Epidermal melanocyte (primary cell): ENCODE measurements at regions not wholly inside any gene's neighbourhood (a gene's known extent, or its start where the extent isn't known, plus 50 kb on each side); places are given as distances from the start of the nearest gene placed in this dataset.
"Not testable (repeated sequence)": the region's sequence is repeated elsewhere in the genome, so short reads cannot be mapped to it uniquely, and the experiment has no call there.

ENCODE experiments used
- DNase-seq: peaks from one replicate; pipeline ENCODE4 v3.0.0; 2011; ENCODE audit warnings: low spot score; ENCODE audit not compliant: insufficient read length

GRCh38 chrX:66110112-66110511, 53.9 kb upstream of the HEPH start:
- peak; percentile 11 for DNase-seq

- not testable (repeated sequence) for DNase-seq
These were observed 56.2 kb upstream of the HEPH start for GRCh38 chrX:66107860-66108259.

GRCh38 chrX:66102398-66102797, 61.6 kb upstream of the HEPH start:
- DNase-seq, result not testable (repeated sequence)

GRCh38 chrX:66098162-66098561, 58.3 kb upstream of the VSIG4 start:
- no peak for DNase-seq

- not testable (repeated sequence) for DNase-seq
These were observed 57.1 kb upstream of the VSIG4 start for GRCh38 chrX:66096987-66097386.

GRCh38 chrX:66090004-66090403, 50.1 kb upstream of the VSIG4 start:
- not testable (repeated sequence) for DNase-seq
